ENCODE measurements at regions not wholly inside any gene's neighbourhood (a gene's known extent, or its start where the extent isn't known, plus 50 kb on each side); places are given as distances from the start of the nearest gene placed in this dataset.
A peak's percentile ranks its signal among the peaks of the same experiment; 100 is the strongest.
"Not testable (repeated sequence)": the region's sequence is repeated elsewhere in the genome, so short reads cannot be mapped to it uniquely, and the experiment has no call there.

- Histone ChIP-seq H3K9ac (ENCODE audit: low read length in 3 of 3) (no peak overlapping the region), H3K4me3 (ENCODE audit: low read length in 3 of 3) (no peak overlapping the region), H3K36me3 (ENCODE audit: control insufficient read depth in 2 of 3, insufficient read depth in 3 of 3, low read length in 3 of 3) (no peaks in the 10 kb centered on the region), H3K27me3 (ENCODE audit: control insufficient read depth, insufficient read depth, low read length) (no peaks in the 10 kb centered on the region), H3K27ac (ENCODE audit: low read depth in 2 of 2, low read length in 2 of 2) (no peak overlapping the region), H3K9me3 (ENCODE audit: control insufficient read depth in 2 of 3, insufficient read depth in 1 of 3, low read length in 3 of 3) (no peaks in the 10 kb centered on the region), H3K4me1 (ENCODE audit: control insufficient read depth in 2 of 3, insufficient read depth in 2 of 3, low read depth in 1 of 3, low read length in 3 of 3) (peaks cover 0 to 12% (median 5%) of the 10 kb centered on the region in 3 donors)
- TF ChIP-seq CTCF (IDR thresholded peaks at IDR 0.05; ENCODE audit: borderline replicate concordance, extremely low read depth, insufficient read depth): no peak
- intact Hi-C loops (cut with DNase I): no loop called here
- no peak for DNase-seq
- FAIRE-seq: no peak
Observed at GRCh38 chr7:156519070-156519469, 121.5 kb upstream of the RNF32 start.

- no peak for DNase-seq
- Histone ChIP-seq H3K36me3 (ENCODE audit: control insufficient read depth in 2 of 3, insufficient read depth in 3 of 3, low read length in 3 of 3) (no peaks in the 10 kb centered on the region), H3K9ac (ENCODE audit: low read length in 3 of 3) (no peak overlapping the region), H3K27ac (ENCODE audit: low read depth in 2 of 2, low read length in 2 of 2) (no peak overlapping the region), H3K9me3 (ENCODE audit: control insufficient read depth in 2 of 3, insufficient read depth in 1 of 3, low read length in 3 of 3) (no peaks in the 10 kb centered on the region), H3K4me3 (ENCODE audit: low read length in 3 of 3) (no peak overlapping the region), H3K27me3 (ENCODE audit: control insufficient read depth, insufficient read depth, low read length) (no peaks in the 10 kb centered on the region), H3K4me1 (ENCODE audit: control insufficient read depth in 2 of 3, insufficient read depth in 2 of 3, low read depth in 1 of 3, low read length in 3 of 3) (peaks cover 0 to 12% (median 5%) of the 10 kb centered on the region in 3 donors)
- TF ChIP-seq CTCF (IDR thresholded peaks at IDR 0.05; ENCODE audit: borderline replicate concordance, extremely low read depth, insufficient read depth): no peak
- FAIRE-seq: no peak
- intact Hi-C loops (cut with DNase I): no loop called here
Observed at GRCh38 chr7:156518466-156518865, 122.1 kb upstream of the RNF32 start.

- FAIRE-seq; intact Hi-C loops (cut with DNase I): not testable (repeated sequence)
Observed at GRCh38 chr7:156517858-156518257, 122.7 kb upstream of the RNF32 start.

GRCh38 chr7:156516791-156517378 lies 123.7 kb upstream of the RNF32 start:
- no peak for DNase-seq
- Histone ChIP-seq H3K36me3 (ENCODE audit: control insufficient read depth in 2 of 3, insufficient read depth in 3 of 3, low read length in 3 of 3) (no peaks in the 10 kb centered on the region), H3K9me3 (ENCODE audit: control insufficient read depth in 2 of 3, insufficient read depth in 1 of 3, low read length in 3 of 3) (peaks cover 0 to 1% (median 0%) of the 10 kb centered on the region in 3 donors), H3K27me3 (ENCODE audit: control insufficient read depth, insufficient read depth, low read length) (no peaks in the 10 kb centered on the region), H3K9ac (ENCODE audit: low read length in 3 of 3) (peak overlapping the region in 1 of 3 donors; percentile 57), H3K4me3 (ENCODE audit: low read length in 3 of 3) (peak overlapping the region in 2 of 3 donors; percentile 63 to 73), H3K27ac (ENCODE audit: low read depth in 2 of 2, low read length in 2 of 2) (peak overlapping the region; percentile 89 to 91), H3K4me1 (ENCODE audit: control insufficient read depth in 2 of 3, insufficient read depth in 2 of 3, low read depth in 1 of 3, low read length in 3 of 3) (peaks cover 0 to 12% (median 5%) of the 10 kb centered on the region in 3 donors)
- no peak for FAIRE-seq
- no peak for TF ChIP-seq CTCF (IDR thresholded peaks at IDR 0.05; ENCODE audit: borderline replicate concordance, extremely low read depth, insufficient read depth)
- intact Hi-C loops (cut with DNase I): no loop called here

More at GRCh38 chr7:156517858-156518257, 122.7 kb upstream of the RNF32 start:
- H3K4me3 ChIP-seq (ENCODE audit: low read length in 3 of 3); H3K9me3 ChIP-seq (ENCODE audit: control insufficient read depth in 2 of 3, insufficient read depth in 1 of 3, low read length in 3 of 3); H3K27ac ChIP-seq (ENCODE audit: low read depth in 2 of 2, low read length in 2 of 2); DNase-seq; H3K27me3 ChIP-seq (ENCODE audit: control insufficient read depth, insufficient read depth, low read length); H3K9ac ChIP-seq (ENCODE audit: low read length in 3 of 3); H3K36me3 ChIP-seq (ENCODE audit: control insufficient read depth in 2 of 3, insufficient read depth in 3 of 3, low read length in 3 of 3): not testable (repeated sequence)
- H3K4me1 ChIP-seq (ENCODE audit: control insufficient read depth in 2 of 3, insufficient read depth in 2 of 3, low read depth in 1 of 3, low read length in 3 of 3): peaks cover 0 to 12% (median 5%) of the 10 kb centered on the region in 3 donors

Data from kidney (tissue), 13 donors.